IMR-90 (cell line): ENCODE measurements at regions not wholly inside any gene's neighbourhood (a gene's known extent, or its start where the extent isn't known, plus 50 kb on each side); places are given as distances from the start of the nearest gene placed in this dataset.

Experiments used
- ATAC-seq: fragments of 200-7000 bp; cut with Tn5 transposase; 2 replicates; pipeline ENCODE4 v1.9.1; 2020; ENCODE audit warnings: low read depth, mild to moderate bottlenecking, moderate library complexity
- BruUV-seq: library from RNA; stranded (reverse); fragments of 400-500 nt; replicated peaks from 2 replicates; lab custom pipeline; 2021; lab: Mats Ljungman, UMichigan
- CTCF ChIA-PET: fragments of 300-600 bp; formaldehyde crosslinking; extraction: SDS; loops from one replicate; lab custom pipeline; 2021; ENCODE audit warnings: antibody characterized with exemption; lab: Yijun Ruan, JAX
- POLR2A ChIA-PET: fragments of 300-600 bp; sonication (Branson Sonifier 250); formaldehyde crosslinking; loops from one replicate; lab custom pipeline; 2022; ENCODE audit warnings: antibody characterized with exemption; ENCODE audit not compliant: unreplicated experiment; lab: Charles Lee
- DNase-seq: peaks from one replicate; pipeline ENCODE4 v3.0.0; 2013
- H2AFZ ChIP-seq: replicated peaks from 2 replicates; pipeline ENCODE3; 2013; ENCODE audit warnings: low read length, mild to moderate bottlenecking; ENCODE audit not compliant: poor library complexity
- H2AK5ac ChIP-seq: 2 replicates; pipeline ENCODE4 v1.6.1; 2013; ENCODE audit warnings: low read depth, low read length, inconsistent platforms
- H2AK9ac ChIP-seq: replicated peaks from 2 replicates; pipeline ENCODE3; 2013; ENCODE audit warnings: mild to moderate bottlenecking, low read depth, low read length, moderate library complexity; ENCODE audit not compliant: poor library complexity
- H2BK120ac ChIP-seq: 2 replicates; pipeline ENCODE4 v1.6.1; 2013; ENCODE audit warnings: low read depth, low read length, inconsistent platforms
- H2BK15ac ChIP-seq: 3 replicates; pipeline ENCODE4 v1.6.1; 2013; ENCODE audit warnings: low read depth, low read length, inconsistent platforms
- H2BK20ac ChIP-seq: 2 replicates; pipeline ENCODE4 v1.6.1; 2013; ENCODE audit warnings: low read depth, mild to moderate bottlenecking, inconsistent platforms, low read length, moderate library complexity
- H2BK5ac ChIP-seq: 2 replicates; pipeline ENCODE4 v1.6.1; 2013; ENCODE audit warnings: mild to moderate bottlenecking, low read depth, low read length, inconsistent platforms; ENCODE audit not compliant: poor library complexity, severe bottlenecking
- H3K14ac ChIP-seq: replicated peaks from 2 replicates; pipeline ENCODE4 v1.6.1; 2013; ENCODE audit warnings: low read depth, low read length, inconsistent platforms
- H3K18ac ChIP-seq: 2 replicates; pipeline ENCODE4 v1.6.1; 2013; ENCODE audit warnings: low read depth, low read length, control low read depth
- H3K23ac ChIP-seq: 2 replicates; pipeline ENCODE4 v1.6.1; 2013; ENCODE audit warnings: low read depth, low read length, inconsistent platforms
- H3K27ac ChIP-seq: 2 replicates; pipeline ENCODE4 v1.5.1; 2013; ENCODE audit warnings: mild to moderate bottlenecking, control low read depth, low read length; ENCODE audit not compliant: insufficient read depth
- H3K27me3 ChIP-seq: 2 replicates; pipeline ENCODE4 v1.6.1; 2013; ENCODE audit warnings: low read length; ENCODE audit not compliant: control insufficient read depth, insufficient read depth
- H3K36me3 ChIP-seq: 2 replicates; pipeline ENCODE4 v1.6.1; 2013; ENCODE audit warnings: low read length, mixed read lengths; ENCODE audit not compliant: control insufficient read depth, insufficient read depth
- H3K4ac ChIP-seq: 2 replicates; pipeline ENCODE4 v1.6.1; 2013; ENCODE audit warnings: low read depth, low read length, inconsistent platforms
- H3K4me1 ChIP-seq: 2 replicates; pipeline ENCODE4 v1.6.1; 2013; ENCODE audit warnings: low read length, mixed read lengths; ENCODE audit not compliant: control insufficient read depth, insufficient read depth
- H3K4me2 ChIP-seq: 2 replicates; pipeline ENCODE4 v1.6.1; 2013; ENCODE audit warnings: low read depth, mild to moderate bottlenecking, control low read depth, low read length, moderate library complexity
- H3K4me3 ChIP-seq: 2 replicates; pipeline ENCODE4 v1.5.1; 2013; ENCODE audit warnings: low read depth, mild to moderate bottlenecking, control low read depth, low read length, moderate library complexity; ENCODE audit not compliant: insufficient read depth
- H3K56ac ChIP-seq: 2 replicates; pipeline ENCODE4 v1.6.1; 2013; ENCODE audit warnings: low read length, inconsistent platforms; ENCODE audit not compliant: insufficient read depth; ENCODE audit errors: extremely low read depth
- H3K79me1 ChIP-seq, 2 experiments: 2 replicates each; pipeline ENCODE4 v1.6.1; 2013; ENCODE audit warnings: low read length in 2 of 2, inconsistent platforms in 1 of 2, low read depth in 1 of 2
- H3K9ac ChIP-seq: 2 replicates; pipeline ENCODE4 v1.6.1; 2013; ENCODE audit warnings: low read depth, low read length, control low read depth
- H3K9me1 ChIP-seq: 2 replicates; pipeline ENCODE4 v1.6.1; 2013; ENCODE audit warnings: low read length, inconsistent platforms; ENCODE audit not compliant: insufficient read depth
- H3K9me3 ChIP-seq: 2 replicates; pipeline ENCODE4 v1.6.1; 2013; ENCODE audit warnings: low read length; ENCODE audit not compliant: control insufficient read depth, insufficient read depth
- H4K20me1 ChIP-seq: 2 replicates; pipeline ENCODE4 v1.6.1; 2013; ENCODE audit warnings: low read length, inconsistent platforms; ENCODE audit not compliant: insufficient read depth
- H4K5ac ChIP-seq: 2 replicates; pipeline ENCODE4 v1.6.1; 2013; ENCODE audit warnings: mild to moderate bottlenecking, low read depth, low read length, control low read depth
- H4K8ac ChIP-seq, 2 experiments: 2 replicates each; pipeline ENCODE4 v1.6.1; 2013; ENCODE audit warnings: low read depth in 2 of 2, low read length in 2 of 2, control low read depth in 1 of 2, inconsistent platforms in 1 of 2
- H4K91ac ChIP-seq: 2 replicates; pipeline ENCODE4 v1.6.1; 2013; ENCODE audit warnings: low read depth, low read length, inconsistent platforms; ENCODE audit not compliant: insufficient read depth
- CEBPB ChIP-seq: IDR thresholded peaks from 2 replicates; pipeline ENCODE4 v1.6.1; 2012; ENCODE audit warnings: low read depth, low read length, improper control_type of control experiment
- CTCF ChIP-seq: conservative IDR thresholded peaks from 2 replicates; pipeline ENCODE4 v1.5.1; 2012; ENCODE audit warnings: mild to moderate bottlenecking, low read depth, low read length, improper control_type of control experiment
- MAFK ChIP-seq: IDR thresholded peaks from 2 replicates; pipeline ENCODE4 v1.6.1; 2012; ENCODE audit warnings: low read depth, low read length, improper control_type of control experiment
- POLR2A ChIP-seq: IDR thresholded peaks from 2 replicates; pipeline ENCODE4 v1.6.1; 2012; ENCODE audit warnings: mild to moderate bottlenecking, low read depth, low read length
- RFX5 ChIP-seq: IDR thresholded peaks from 2 replicates; pipeline ENCODE4 v1.8.0; 2012; ENCODE audit warnings: low read depth, mild to moderate bottlenecking, low read length, moderate library complexity
- USF2 ChIP-seq: fragments of 150-350 bp; IDR thresholded peaks from 2 replicates; pipeline ENCODE4 v1.6.1; 2017; ENCODE audit warnings: mild to moderate bottlenecking, antibody characterized with exemption, low read length, low read depth
- WGBS, 2 experiments: methylation state at CpG; one replicate each; pipeline versions ENCODE4 v1.1.5 to v1.1.7; 2013; ENCODE audit warnings: missing lambda C conversion rate in 2 of 2; ENCODE audit not compliant: insufficient read length in 1 of 2; ENCODE audit errors: extremely low coverage in 2 of 2; 5-methylcytosine and 5-hydroxymethylcytosine counted together
- dilution Hi-C: fragments of 300-500 bp; cut with HindIII; formaldehyde crosslinking; loops from one replicate; pipeline ENCODE4 v1.14.3; 2018; ENCODE audit warnings: low sequenced_read_pairs; ENCODE audit not compliant: unreplicated experiment
- in situ Hi-C: fragments of 300-500 bp; cut with MboI; formaldehyde crosslinking; loops from 3 replicates; pipeline ENCODE4 v1.14.3; 2019; ENCODE audit warnings: low sequenced_read_pairs, inconsistent platforms, mixed read lengths
- intact Hi-C: fragments of 100-400 bp; cut with micrococcal nuclease; formaldehyde crosslinking; loops from 2 replicates; pipeline ENCODE4 v1.10.0; 2022

GRCh38 chr10:125226005-125226404, 65.6 kb upstream of the CTBP2 start:
- CTCF ChIA-PET, result no interaction called here
- dilution Hi-C loops, result no loop called here
- peaks cover 10% of the 10 kb centered on the region; the same call in 1 of the 2 replicates for H3K27me3 ChIP-seq

More at GRCh38 chr10:125226005-125226404, 65.6 kb upstream of the CTBP2 start:
- H4K8ac ChIP-seq, result no peak overlapping the region
- no peak overlapping the region for H3K4ac ChIP-seq
- no peak overlapping the region for H2BK20ac ChIP-seq
- H3K27ac ChIP-seq, result no peak overlapping the region
- no peak overlapping the region for H3K9ac ChIP-seq
- no TSS peak for BruUV-seq
- H3K56ac ChIP-seq, result no peak overlapping the region
- H3K9me3 ChIP-seq, result no peaks in the 10 kb centered on the region
- no peak overlapping the region for H4K5ac ChIP-seq
- H3K23ac ChIP-seq, result no peak overlapping the region
- H3K18ac ChIP-seq, result no peak overlapping the region
- in situ Hi-C loops, result no loop called here
- H3K4me1 ChIP-seq, result peaks cover 3% of the 10 kb centered on the region
- DNase-seq (no peak), ATAC-seq (no peak)
- no peak overlapping the region for H2BK15ac ChIP-seq
- intact Hi-C loops, result no loop called here
- 100% methylated on average over 1 of the region's 7 CpGs; no CpG with 5 or more reads in 1 of the 2 experiments for WGBS, 2 experiments
- no peak overlapping the region for H2AK5ac ChIP-seq
- peak overlapping the region; percentile 48 for H2AFZ ChIP-seq
- peaks cover 6% of the 10 kb centered on the region for H3K9me1 ChIP-seq
- H3K4me2 ChIP-seq, result no peak overlapping the region
- no peaks in the 10 kb centered on the region; a peak in 1 of 4 replicates for H3K79me1 ChIP-seq
- POLR2A ChIA-PET, result no interaction called here
- no peak overlapping the region for H3K4me3 ChIP-seq
- H4K20me1 ChIP-seq, result no peaks in the 10 kb centered on the region
- no peak overlapping the region for H2BK5ac ChIP-seq
- H2BK120ac ChIP-seq, result no peak overlapping the region
- no peak overlapping the region for H4K91ac ChIP-seq
- TF ChIP-seq MAFK, result no peak
- no peak for TF ChIP-seq CTCF
- TF ChIP-seq POLR2A, result no peak
- TF ChIP-seq USF2, result no peak
- TF ChIP-seq CEBPB, result no peak
- TF ChIP-seq RFX5, result no peak
- no peak overlapping the region for H3K14ac ChIP-seq
- no peak overlapping the region for H2AK9ac ChIP-seq
- no peaks in the 10 kb centered on the region for H3K36me3 ChIP-seq
